HepG2 (cell line): ENCODE measurements at regions not wholly inside any gene's neighbourhood (a gene's known extent, or its start where the extent isn't known, plus 50 kb on each side); places are given as distances from the start of the nearest gene placed in this dataset.

Experiments
- ATAC-seq: fragments of 200-7000 bp; cut with Tn5 transposase; 3 replicates; pipeline ENCODE4 v1.9.1; 2020; ENCODE audit warnings: mild to moderate bottlenecking, moderate library complexity
- BruUV-seq: library from RNA; stranded (reverse); fragments of 400-500 nt; replicated peaks from 2 replicates; lab custom pipeline; 2021; lab: Mats Ljungman, UMichigan
- CTCF ChIA-PET: fragments of 300-600 bp; formaldehyde crosslinking; extraction: SDS; loops from one replicate; lab custom pipeline; 2021; ENCODE audit warnings: low total read pairs, inconsistent platforms, low intra/inter-chr PET ratio; lab: Yijun Ruan, JAX
- POLR2A ChIA-PET: fragments of 350-600 bp; sonication (Branson Sonifier 250); formaldehyde crosslinking; loops from one replicate; lab custom pipeline; 2020; ENCODE audit warnings: antibody characterized with exemption, inconsistent platforms; lab: Yijun Ruan, JAX
- DNase-seq: peaks from one replicate; pipeline ENCODE4 v3.0.0-alpha.2; 2015; ENCODE audit warnings: low spot score
- FAIRE-seq: peaks from 3 replicates; lab custom pipeline; 2011; peaks lifted over from hg19 to GRCh38; lab: Jason Lieb, UNC
- H2AFZ ChIP-seq: one replicate; pipeline ENCODE4 v1.6.1; 2011; ENCODE audit warnings: low read length, inconsistent platforms
- H3K27ac ChIP-seq: fragments of 300-600 bp; 3 replicates; pipeline ENCODE4 v1.8.0; 2011; ENCODE audit warnings: mixed run types, mild to moderate bottlenecking, mixed read lengths, low read length, inconsistent platforms; ENCODE audit not compliant: insufficient read depth; ENCODE audit errors: extremely low read length
- H3K27me3 ChIP-seq, 2 experiments: fragments of 200-600 bp in 1 of 2; 2 replicates in 1 of 2; 3 replicates in 1 of 2; pipeline versions ENCODE4 v1.6.0 to v1.8.0; 2011; ENCODE audit warnings: low read length in 2 of 2, mild to moderate bottlenecking in 2 of 2, moderate library complexity in 2 of 2, inconsistent platforms in 1 of 2; ENCODE audit not compliant: insufficient read depth in 2 of 2, control insufficient read depth in 1 of 2
- H3K36me3 ChIP-seq, 2 experiments: fragments of 200-600 bp in 1 of 2; replicated peaks in 1 of 2; 2 replicates in 1 of 2; 3 replicates in 1 of 2; pipeline versions ENCODE4 v1.5.1 to v1.8.0; 2011; ENCODE audit warnings: low read length in 2 of 2, inconsistent platforms in 1 of 2; ENCODE audit not compliant: insufficient read depth in 2 of 2, control insufficient read depth in 1 of 2
- H3K4me1 ChIP-seq: 2 replicates; pipeline ENCODE4 v1.5.1; 2012; ENCODE audit warnings: low read length, inconsistent platforms; ENCODE audit not compliant: insufficient read depth
- H3K4me2 ChIP-seq: 2 replicates; pipeline ENCODE4 v1.6.0; 2011; ENCODE audit warnings: low read depth, low read length, inconsistent platforms
- H3K4me3 ChIP-seq, 3 experiments: fragments of 200-600 bp in 1 of 3; sonication (generic), shearing (Covaris generic) in 1 of 3; replicated peaks in 1 of 3; 2 replicates each; pipeline ENCODE4 v1.5.1; 2011 to 2016; ENCODE audit warnings: low read length in 3 of 3, inconsistent platforms in 2 of 3, low read depth in 2 of 3, mild to moderate bottlenecking in 2 of 3, control low read depth in 1 of 3, mixed read lengths in 1 of 3; ENCODE audit not compliant: insufficient read depth in 1 of 3
- H3K79me2 ChIP-seq: one replicate; pipeline ENCODE4 v1.6.1; 2011; ENCODE audit warnings: low read length, inconsistent platforms; ENCODE audit not compliant: insufficient read depth
- H3K9ac ChIP-seq: 2 replicates; pipeline ENCODE4 v1.6.0; 2011; ENCODE audit warnings: mild to moderate bottlenecking, low read depth, low read length, inconsistent platforms; ENCODE audit not compliant: insufficient read depth
- H3K9me3 ChIP-seq: 2 replicates; pipeline ENCODE4 v1.5.1; 2012; ENCODE audit warnings: mild to moderate bottlenecking, low read length
- H4K20me1 ChIP-seq: 2 replicates; pipeline ENCODE4 v1.6.0; 2011; ENCODE audit warnings: inconsistent platforms, mild to moderate bottlenecking, low read length, moderate library complexity; ENCODE audit not compliant: insufficient read depth
- HCFC1 ChIP-seq: fragments of 150-350 bp; IDR thresholded peaks from 2 replicates; pipeline ENCODE4 v1.6.1; 2014; ENCODE audit warnings: low read depth, low read length
- MAFK ChIP-seq, 2 experiments: IDR thresholded peaks in 1 of 2; conservative IDR thresholded peaks in 1 of 2; 2 replicates each; pipeline ENCODE4 v1.6.1; 2011; ENCODE audit warnings: improper control_type of control experiment in 2 of 2, low read length in 2 of 2
- MEIS2 ChIP-seq: sonication (generic); formaldehyde crosslinking; IDR thresholded peaks from 2 replicates; pipeline ENCODE4 v1.9.0; 2021; ENCODE audit warnings: mild to moderate bottlenecking, missing genetic modification reagents
- MXD4 ChIP-seq: IDR thresholded peaks from 2 replicates; pipeline ENCODE4 v1.6.1; 2016; ENCODE audit warnings: mild to moderate bottlenecking, missing biosample characterization, missing genetic modification reagents
- NFRKB ChIP-seq: fragments of 450-650 bp; IDR thresholded peaks from 2 replicates; pipeline ENCODE4 v1.6.1; 2017
- POGZ ChIP-seq: sonication (generic); formaldehyde crosslinking; IDR thresholded peaks from 2 replicates; pipeline ENCODE4 v1.4.0; 2020; ENCODE audit warnings: mild to moderate bottlenecking, missing genetic modification reagents
- POLR2A ChIP-seq, 2 experiments: IDR thresholded peaks; 2 replicates each; pipeline ENCODE4 v1.6.1; 2011; ENCODE audit warnings: low read depth in 2 of 2, low read length in 2 of 2, mild to moderate bottlenecking in 1 of 2, moderate library complexity in 1 of 2; ENCODE audit not compliant: insufficient read depth in 1 of 2
- REPIN1 ChIP-seq: sonication (generic); formaldehyde crosslinking; IDR thresholded peaks from 2 replicates; pipeline ENCODE4 v1.8.0; 2022; ENCODE audit warnings: missing genetic modification reagents, low read depth, mild to moderate bottlenecking, borderline replicate concordance
- SMAD3 ChIP-seq: sonication (generic); formaldehyde crosslinking; IDR thresholded peaks from 2 replicates; pipeline ENCODE4 v1.4.0; 2020; ENCODE audit warnings: missing genetic modification reagents
- SMC3 ChIP-seq: IDR thresholded peaks from 2 replicates; pipeline ENCODE4 v1.6.1; 2011; ENCODE audit warnings: low read length, improper control_type of control experiment
- ZNF253 ChIP-seq: sonication (generic); formaldehyde crosslinking; IDR thresholded peaks from 2 replicates; pipeline ENCODE4 v1.8.0; 2022; ENCODE audit warnings: mild to moderate bottlenecking, missing genetic modification reagents, borderline replicate concordance
- ZNF484 ChIP-seq: sonication (generic); formaldehyde crosslinking; IDR thresholded peaks from 2 replicates; pipeline ENCODE4 v1.5.1; 2020; ENCODE audit warnings: mild to moderate bottlenecking, low read depth, missing genetic modification reagents, borderline replicate concordance
- ZNF615 ChIP-seq: sonication (generic); formaldehyde crosslinking; IDR thresholded peaks from 2 replicates; pipeline ENCODE4 v1.5.0; 2020; ENCODE audit warnings: mild to moderate bottlenecking, missing genetic modification reagents, borderline replicate concordance
- ZNF720 ChIP-seq: sonication (generic); formaldehyde crosslinking; IDR thresholded peaks from 2 replicates; pipeline ENCODE4 v1.4.0; 2020; ENCODE audit warnings: missing genetic modification reagents
- WGBS: methylation state at CpG from one replicate; pipeline ENCODE4 v1.1.6; 2017; ENCODE audit warnings: low lambda C conversion rate; 5-methylcytosine and 5-hydroxymethylcytosine counted together
- in situ Hi-C: cut with HindIII; loops from 2 replicates; pipeline ENCODE4 v1.10.0; 2017; ENCODE audit warnings: low pct_unique_long_range_greater_than_20kb; ENCODE audit not compliant: extremely low pct_ligation_motif_present
- intact Hi-C: fragments of 100-400 bp; cut with micrococcal nuclease; formaldehyde crosslinking; loops from one replicate; pipeline ENCODE4 v1.10.0; 2022; ENCODE audit not compliant: unreplicated experiment
- TF ChIP-seq, protein P1 (sequence below): IDR thresholded peaks from 2 replicates; pipeline ENCODE4 v1.6.1; 2016; ENCODE audit warnings: mild to moderate bottlenecking
- TF ChIP-seq, protein P2 (sequence below): sonication (generic); formaldehyde crosslinking; IDR thresholded peaks from 2 replicates; pipeline ENCODE4 v1.5.1; 2020; ENCODE audit warnings: mild to moderate bottlenecking, missing genetic modification reagents, moderate library complexity
- TF ChIP-seq, protein P3 (sequence below): sonication (generic); formaldehyde crosslinking; IDR thresholded peaks from 2 replicates; pipeline ENCODE4 v1.4.0; 2020; ENCODE audit warnings: missing genetic modification reagents, borderline replicate concordance

DNA sequence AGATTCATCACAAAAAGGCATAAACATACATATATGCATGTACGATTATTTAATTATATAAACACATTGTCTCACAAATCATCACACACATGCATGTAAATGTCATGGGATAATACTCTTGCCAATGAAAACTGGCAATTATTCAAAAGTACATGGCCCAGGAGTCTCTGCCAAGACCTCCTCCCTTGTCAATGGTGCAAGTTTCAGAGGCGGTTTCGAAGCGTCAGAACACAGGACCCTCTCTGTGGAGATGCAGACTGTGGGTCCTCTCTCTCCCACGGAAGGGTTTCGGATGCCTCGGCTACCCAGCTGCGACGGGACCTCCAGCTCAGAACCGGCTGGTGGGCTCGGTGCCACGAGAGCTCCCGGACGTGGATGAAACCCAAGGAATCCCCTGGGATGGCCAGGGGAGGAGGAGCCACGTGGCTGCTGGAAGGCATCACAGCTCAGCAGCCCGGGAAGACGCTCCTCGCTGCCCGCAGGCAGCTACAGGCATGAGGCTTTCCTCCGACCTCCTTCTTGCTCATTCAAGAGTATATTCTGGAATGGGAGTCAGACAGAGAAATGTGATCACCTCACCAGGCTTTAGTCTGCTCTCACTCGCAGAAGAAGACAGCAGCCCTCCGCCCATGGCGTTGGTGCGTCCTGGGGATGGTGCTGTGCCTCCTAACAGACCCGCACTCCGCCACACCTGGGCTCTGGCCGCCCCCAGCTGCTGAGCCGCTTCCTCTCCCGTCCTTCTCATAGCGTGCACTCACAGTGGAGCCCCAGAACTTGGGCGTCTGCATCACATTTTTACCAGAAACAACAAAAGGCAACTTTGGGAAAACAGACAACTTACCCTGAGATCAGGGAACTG is 308.8 kb downstream of the IRX2 start:
- DNase-seq, result no peak
- no TSS peak for BruUV-seq
- CTCF ChIA-PET, result no interaction called here
- TF ChIP-seq HCFC1 (no peak), ZNF615 (CRISPR knock-in tag) (no peak), ZNF720 (CRISPR knock-in tag) (no peak), SMC3 (no peak), SMAD3 (CRISPR knock-in tag) (no peak), ZNF253 (CRISPR knock-in tag) (no peak), REPIN1 (CRISPR knock-in tag) (no peak), POLR2A (IDR thresholded peaks at IDR 0.05; ENCODE audit: insufficient read depth in 1 of 2, low read depth in 2 of 2, low read length in 2 of 2) (no peak), MEIS2 (CRISPR knock-in tag) (no peak), NFRKB (no peak), MAFK (conservative IDR thresholded peaks at IDR 0.05 in 1 of 2, IDR thresholded peaks at IDR 0.05 in 1 of 2; ENCODE audit: low read length in 2 of 2) (no peak), MXD4 (CRISPR knock-in tag) (no peak), ZNF484 (CRISPR knock-in tag) (no peak), POGZ (CRISPR knock-in tag) (no peak)
- TF ChIP-seq, protein P1, sequence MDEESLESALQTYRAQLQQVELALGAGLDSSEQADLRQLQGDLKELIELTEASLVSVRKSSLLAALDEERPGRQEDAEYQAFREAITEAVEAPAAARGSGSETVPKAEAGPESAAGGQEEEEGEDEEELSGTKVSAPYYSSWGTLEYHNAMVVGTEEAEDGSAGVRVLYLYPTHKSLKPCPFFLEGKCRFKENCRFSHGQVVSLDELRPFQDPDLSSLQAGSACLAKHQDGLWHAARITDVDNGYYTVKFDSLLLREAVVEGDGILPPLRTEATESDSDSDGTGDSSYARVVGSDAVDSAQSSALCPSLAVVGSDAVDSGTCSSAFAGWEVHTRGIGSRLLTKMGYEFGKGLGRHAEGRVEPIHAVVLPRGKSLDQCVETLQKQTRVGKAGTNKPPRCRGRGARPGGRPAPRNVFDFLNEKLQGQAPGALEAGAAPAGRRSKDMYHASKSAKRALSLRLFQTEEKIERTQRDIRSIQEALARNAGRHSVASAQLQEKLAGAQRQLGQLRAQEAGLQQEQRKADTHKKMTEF (CRISPR knock-in tag), result no peak
- TF ChIP-seq, protein P2, sequence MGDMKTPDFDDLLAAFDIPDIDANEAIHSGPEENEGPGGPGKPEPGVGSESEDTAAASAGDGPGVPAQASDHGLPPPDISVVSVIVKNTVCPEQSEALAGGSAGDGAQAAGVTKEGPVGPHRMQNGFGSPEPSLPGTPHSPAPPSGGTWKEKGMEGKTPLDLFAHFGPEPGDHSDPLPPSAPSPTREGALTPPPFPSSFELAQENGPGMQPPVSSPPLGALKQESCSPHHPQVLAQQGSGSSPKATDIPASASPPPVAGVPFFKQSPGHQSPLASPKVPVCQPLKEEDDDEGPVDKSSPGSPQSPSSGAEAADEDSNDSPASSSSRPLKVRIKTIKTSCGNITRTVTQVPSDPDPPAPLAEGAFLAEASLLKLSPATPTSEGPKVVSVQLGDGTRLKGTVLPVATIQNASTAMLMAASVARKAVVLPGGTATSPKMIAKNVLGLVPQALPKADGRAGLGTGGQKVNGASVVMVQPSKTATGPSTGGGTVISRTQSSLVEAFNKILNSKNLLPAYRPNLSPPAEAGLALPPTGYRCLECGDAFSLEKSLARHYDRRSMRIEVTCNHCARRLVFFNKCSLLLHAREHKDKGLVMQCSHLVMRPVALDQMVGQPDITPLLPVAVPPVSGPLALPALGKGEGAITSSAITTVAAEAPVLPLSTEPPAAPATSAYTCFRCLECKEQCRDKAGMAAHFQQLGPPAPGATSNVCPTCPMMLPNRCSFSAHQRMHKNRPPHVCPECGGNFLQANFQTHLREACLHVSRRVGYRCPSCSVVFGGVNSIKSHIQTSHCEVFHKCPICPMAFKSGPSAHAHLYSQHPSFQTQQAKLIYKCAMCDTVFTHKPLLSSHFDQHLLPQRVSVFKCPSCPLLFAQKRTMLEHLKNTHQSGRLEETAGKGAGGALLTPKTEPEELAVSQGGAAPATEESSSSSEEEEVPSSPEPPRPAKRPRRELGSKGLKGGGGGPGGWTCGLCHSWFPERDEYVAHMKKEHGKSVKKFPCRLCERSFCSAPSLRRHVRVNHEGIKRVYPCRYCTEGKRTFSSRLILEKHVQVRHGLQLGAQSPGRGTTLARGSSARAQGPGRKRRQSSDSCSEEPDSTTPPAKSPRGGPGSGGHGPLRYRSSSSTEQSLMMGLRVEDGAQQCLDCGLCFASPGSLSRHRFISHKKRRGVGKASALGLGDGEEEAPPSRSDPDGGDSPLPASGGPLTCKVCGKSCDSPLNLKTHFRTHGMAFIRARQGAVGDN (CRISPR knock-in tag), result no peak
- TF ChIP-seq, protein P3, sequence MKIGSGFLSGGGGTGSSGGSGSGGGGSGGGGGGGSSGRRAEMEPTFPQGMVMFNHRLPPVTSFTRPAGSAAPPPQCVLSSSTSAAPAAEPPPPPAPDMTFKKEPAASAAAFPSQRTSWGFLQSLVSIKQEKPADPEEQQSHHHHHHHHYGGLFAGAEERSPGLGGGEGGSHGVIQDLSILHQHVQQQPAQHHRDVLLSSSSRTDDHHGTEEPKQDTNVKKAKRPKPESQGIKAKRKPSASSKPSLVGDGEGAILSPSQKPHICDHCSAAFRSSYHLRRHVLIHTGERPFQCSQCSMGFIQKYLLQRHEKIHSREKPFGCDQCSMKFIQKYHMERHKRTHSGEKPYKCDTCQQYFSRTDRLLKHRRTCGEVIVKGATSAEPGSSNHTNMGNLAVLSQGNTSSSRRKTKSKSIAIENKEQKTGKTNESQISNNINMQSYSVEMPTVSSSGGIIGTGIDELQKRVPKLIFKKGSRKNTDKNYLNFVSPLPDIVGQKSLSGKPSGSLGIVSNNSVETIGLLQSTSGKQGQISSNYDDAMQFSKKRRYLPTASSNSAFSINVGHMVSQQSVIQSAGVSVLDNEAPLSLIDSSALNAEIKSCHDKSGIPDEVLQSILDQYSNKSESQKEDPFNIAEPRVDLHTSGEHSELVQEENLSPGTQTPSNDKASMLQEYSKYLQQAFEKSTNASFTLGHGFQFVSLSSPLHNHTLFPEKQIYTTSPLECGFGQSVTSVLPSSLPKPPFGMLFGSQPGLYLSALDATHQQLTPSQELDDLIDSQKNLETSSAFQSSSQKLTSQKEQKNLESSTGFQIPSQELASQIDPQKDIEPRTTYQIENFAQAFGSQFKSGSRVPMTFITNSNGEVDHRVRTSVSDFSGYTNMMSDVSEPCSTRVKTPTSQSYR (CRISPR knock-in tag), result no peak

More for the DNA sequence above, 308.8 kb downstream of the IRX2 start:
- ATAC-seq (no peak), FAIRE-seq (no peak)
- H4K20me1 ChIP-seq, result no peaks in the 10 kb centered on the region
- in situ Hi-C loops, result no loop called here
- intact Hi-C loops, result no loop called here
- H2AFZ ChIP-seq, result no peak overlapping the region
- H3K79me2 ChIP-seq, result no peaks in the 10 kb centered on the region
- no peak overlapping the region for H3K4me2 ChIP-seq
- H3K27ac ChIP-seq, result no peak overlapping the region
- no peak overlapping the region for H3K4me3 ChIP-seq
- WGBS, result 0% methylated on average over 5 of the region's 31 CpGs
- POLR2A ChIA-PET, result no interaction called here
- no peak overlapping the region for H3K9ac ChIP-seq
- no peaks in the 10 kb centered on the region for H3K36me3 ChIP-seq
- H3K9me3 ChIP-seq, result no peaks in the 10 kb centered on the region
- H3K27me3 ChIP-seq, result peaks cover 0 to 4% of the 10 kb centered on the region in 2 experiments; a peak in 1 of 5 replicates
- H3K4me1 ChIP-seq, result no peaks in the 10 kb centered on the region
